ENCODE measurements at regions not wholly inside any gene's neighbourhood (a gene's known extent, or its start where the extent isn't known, plus 50 kb on each side); places are given as distances from the start of the nearest gene placed in this dataset.

- Histone ChIP-seq H3K4me1 (ENCODE audit: control insufficient read depth, insufficient read depth, low read length) (0 out of 2 replicates have a peak, but pooled peaks cover 4% of the 10 kb centered on the region), H3K4me2 (ENCODE audit: low read depth, low read length) (no peak overlapping the region), H4K91ac (ENCODE audit: insufficient read depth, low read depth, low read length) (no peak overlapping the region), H2AFZ (replicated peaks; ENCODE audit: low read length, poor library complexity) (no peak overlapping the region), H2AK9ac (replicated peaks; ENCODE audit: low read depth, low read length, poor library complexity) (no peak overlapping the region), H2BK5ac (ENCODE audit: low read depth, low read length, poor library complexity, severe bottlenecking) (no peak overlapping the region), H3K23ac (ENCODE audit: low read depth, low read length) (no peak overlapping the region), H3K36me3 (ENCODE audit: control insufficient read depth, insufficient read depth, low read length) (no peaks in the 10 kb centered on the region), H2BK120ac (ENCODE audit: low read depth, low read length) (no peak overlapping the region), H3K14ac (replicated peaks; ENCODE audit: low read depth, low read length) (no peak overlapping the region), H3K56ac (ENCODE audit: extremely low read depth, insufficient read depth, low read length) (no peak overlapping the region), H2AK5ac (ENCODE audit: low read depth, low read length) (no peak overlapping the region), H4K8ac (ENCODE audit: low read depth in 2 of 2, low read length in 2 of 2) (no peak overlapping the region), H3K4ac (ENCODE audit: low read depth, low read length) (no peak overlapping the region), H4K5ac (ENCODE audit: low read depth, low read length) (no peak overlapping the region), H2BK15ac (ENCODE audit: low read depth, low read length) (no peak overlapping the region), H3K79me1 (ENCODE audit: low read depth in 1 of 2, low read length in 2 of 2) (no peaks in the 10 kb centered on the region), H3K27ac (ENCODE audit: insufficient read depth, low read length) (no peak overlapping the region), H3K27me3 (ENCODE audit: control insufficient read depth, insufficient read depth, low read length) (no peaks in the 10 kb centered on the region), H4K20me1 (ENCODE audit: insufficient read depth, low read length) (no peaks in the 10 kb centered on the region), H3K9ac (ENCODE audit: low read depth, low read length) (no peak overlapping the region), H2BK20ac (ENCODE audit: low read depth, low read length) (no peak overlapping the region), H3K9me3 (ENCODE audit: control insufficient read depth, insufficient read depth, low read length) (no peaks in the 10 kb centered on the region), H3K18ac (ENCODE audit: low read depth, low read length) (no peak overlapping the region), H3K9me1 (ENCODE audit: insufficient read depth, low read length) (no peaks in the 10 kb centered on the region; the same call in 1 of the 2 replicates), H3K4me3 (ENCODE audit: insufficient read depth, low read depth, low read length) (no peak overlapping the region)
- ChIA-PET POLR2A (ENCODE audit: unreplicated experiment) (no interaction called here), CTCF (no interaction called here)
- no TSS peak for BruUV-seq (replicated peaks)
- ATAC-seq (ENCODE audit: low read depth) = no peak
- dilution Hi-C loops (cut with HindIII; ENCODE audit: low sequenced_read_pairs, unreplicated experiment) (no loop called here), intact Hi-C loops (cut with micrococcal nuclease) (no loop called here), in situ Hi-C loops (cut with MboI; ENCODE audit: low sequenced_read_pairs) (no loop called here)
- DNase-seq = no peak
- TF ChIP-seq RFX5 (IDR thresholded peaks at IDR 0.05; ENCODE audit: low read depth, low read length) = no peak
- TF ChIP-seq ELK1 (IDR thresholded peaks at IDR 0.05; ENCODE audit: borderline replicate concordance, low read depth, low read length) = no peak
- TF ChIP-seq USF2 (IDR thresholded peaks at IDR 0.05; ENCODE audit: low read depth, low read length) = no peak
- TF ChIP-seq BHLHE40 (IDR thresholded peaks at IDR 0.05; ENCODE audit: low read depth, low read length) = no peak
- TF ChIP-seq MAZ (IDR thresholded peaks at IDR 0.05; ENCODE audit: borderline replicate concordance, low read depth, low read length) = no peak
- no peak for TF ChIP-seq POLR2A (IDR thresholded peaks at IDR 0.05; ENCODE audit: low read depth, low read length)
- TF ChIP-seq MXI1 (IDR thresholded peaks at IDR 0.05; ENCODE audit: borderline replicate concordance, low read depth, low read length) = no peak
- no peak for TF ChIP-seq FOS (IDR thresholded peaks at IDR 0.05; ENCODE audit: low read depth, low read length)
- no peak for TF ChIP-seq CHD1 (IDR thresholded peaks at IDR 0.05; ENCODE audit: low read depth, low read length)
- no peak for TF ChIP-seq SMC3 (IDR thresholded peaks at IDR 0.05; ENCODE audit: low read depth, low read length)
- TF ChIP-seq RAD21 (IDR thresholded peaks at IDR 0.05; ENCODE audit: low read length) = no peak
- no peak for TF ChIP-seq RCOR1 (IDR thresholded peaks at IDR 0.05; ENCODE audit: insufficient replicate concordance, low read length)
- no peak for TF ChIP-seq CEBPB (IDR thresholded peaks at IDR 0.05; ENCODE audit: low read depth, low read length)
- TF ChIP-seq CTCF (conservative IDR thresholded peaks at IDR 0.05; ENCODE audit: low read depth, low read length) = no peak
- no peak for TF ChIP-seq MAFK (IDR thresholded peaks at IDR 0.05; ENCODE audit: low read depth, low read length)
- no peak for TF ChIP-seq NFE2L2 (IDR thresholded peaks at IDR 0.05; ENCODE audit: low read depth, low read length)
- 90% methylated on average over 1 of the region's 5 CpGs; no CpG with 5 or more reads in 1 of the 2 experiments for WGBS, 2 experiments (ENCODE audit: extremely low coverage in 2 of 2, insufficient read length in 1 of 2)
Measured at GRCh38 chr2:180660881-180661685, 319.3 kb upstream of the UBE2E3 start.
